Endothelial cell of umbilical vein (primary cell): ENCODE measurements at regions not wholly inside any gene's neighbourhood (a gene's known extent, or its start where the extent isn't known, plus 50 kb on each side); places are given as distances from the start of the nearest gene placed in this dataset.

Experiments
- EZH2 ChIP-seq: IDR thresholded peaks from 2 replicates; pipeline ENCODE4 v1.6.1; 2012; ENCODE audit warnings: borderline replicate concordance, low read depth, mild to moderate bottlenecking, moderate library complexity, low read length, inconsistent platforms; ENCODE audit not compliant: severe bottlenecking
- FOS ChIP-seq: IDR thresholded peaks from 2 replicates; pipeline ENCODE4 v1.6.1; 2011; ENCODE audit warnings: mild to moderate bottlenecking, low read length, moderate library complexity, borderline replicate concordance; ENCODE audit not compliant: insufficient read depth
- GATA2 ChIP-seq: IDR thresholded peaks from 2 replicates; pipeline ENCODE4 v1.7.0; 2011; ENCODE audit warnings: low read depth, mild to moderate bottlenecking, moderate library complexity, mixed read lengths, low read length; ENCODE audit not compliant: insufficient read length, insufficient read depth
- JUN ChIP-seq: IDR thresholded peaks from 2 replicates; pipeline ENCODE4 v1.6.1; 2011; ENCODE audit warnings: borderline replicate concordance, low read depth; ENCODE audit not compliant: insufficient read length, insufficient read depth
- MYC ChIP-seq: IDR thresholded peaks from one replicate; pipeline ENCODE4 v1.6.1; 2011; ENCODE audit warnings: mild to moderate bottlenecking, low read depth, low read length
- POLR2A ChIP-seq: IDR thresholded peaks from 2 replicates; pipeline ENCODE4 v1.6.1; 2012; ENCODE audit warnings: low read depth, mild to moderate bottlenecking, control low read depth, low read length
- POLR2AphosphoS5 ChIP-seq: IDR thresholded peaks from 2 replicates; pipeline ENCODE4 v1.6.1; 2012; ENCODE audit warnings: low read depth, mild to moderate bottlenecking, control low read depth, low read length, moderate library complexity; ENCODE audit not compliant: insufficient read depth
- TF ChIP-seq, protein P1 (sequence below), 2 donors: IDR thresholded peaks; 1 replicate in 1 of 2; 2 replicates in 1 of 2; pipeline ENCODE4 v1.5.1; 2011; ENCODE audit warnings: low read length in 2 of 2, mild to moderate bottlenecking in 2 of 2, moderate library complexity in 2 of 2, control low read depth in 1 of 2, inconsistent platforms in 1 of 2, low read depth in 1 of 2; ENCODE audit not compliant: insufficient read depth in 1 of 2; ENCODE audit errors: extremely low read depth in 1 of 2
- TF ChIP-seq, protein P2 (sequence below): IDR thresholded peaks from 2 replicates; pipeline ENCODE4 v1.6.1; 2011; ENCODE audit not compliant: insufficient read depth, insufficient read length

GRCh38 chr20:48146877-48147276 lies 361.6 kb upstream of the SULF2 start:
- TF ChIP-seq, protein P1, sequence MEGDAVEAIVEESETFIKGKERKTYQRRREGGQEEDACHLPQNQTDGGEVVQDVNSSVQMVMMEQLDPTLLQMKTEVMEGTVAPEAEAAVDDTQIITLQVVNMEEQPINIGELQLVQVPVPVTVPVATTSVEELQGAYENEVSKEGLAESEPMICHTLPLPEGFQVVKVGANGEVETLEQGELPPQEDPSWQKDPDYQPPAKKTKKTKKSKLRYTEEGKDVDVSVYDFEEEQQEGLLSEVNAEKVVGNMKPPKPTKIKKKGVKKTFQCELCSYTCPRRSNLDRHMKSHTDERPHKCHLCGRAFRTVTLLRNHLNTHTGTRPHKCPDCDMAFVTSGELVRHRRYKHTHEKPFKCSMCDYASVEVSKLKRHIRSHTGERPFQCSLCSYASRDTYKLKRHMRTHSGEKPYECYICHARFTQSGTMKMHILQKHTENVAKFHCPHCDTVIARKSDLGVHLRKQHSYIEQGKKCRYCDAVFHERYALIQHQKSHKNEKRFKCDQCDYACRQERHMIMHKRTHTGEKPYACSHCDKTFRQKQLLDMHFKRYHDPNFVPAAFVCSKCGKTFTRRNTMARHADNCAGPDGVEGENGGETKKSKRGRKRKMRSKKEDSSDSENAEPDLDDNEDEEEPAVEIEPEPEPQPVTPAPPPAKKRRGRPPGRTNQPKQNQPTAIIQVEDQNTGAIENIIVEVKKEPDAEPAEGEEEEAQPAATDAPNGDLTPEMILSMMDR (IDR thresholded peaks at IDR 0.05; ENCODE audit: extremely low read depth in 1 of 2, insufficient read depth in 1 of 2, low read depth in 1 of 2, low read length in 2 of 2) = no peak
- TF ChIP-seq GATA2 (no peak), EZH2 (no peak), POLR2AphosphoS5 (no peak), JUN (no peak), POLR2A (no peak), MYC (no peak), FOS (no peak)
- TF ChIP-seq, protein P2, sequence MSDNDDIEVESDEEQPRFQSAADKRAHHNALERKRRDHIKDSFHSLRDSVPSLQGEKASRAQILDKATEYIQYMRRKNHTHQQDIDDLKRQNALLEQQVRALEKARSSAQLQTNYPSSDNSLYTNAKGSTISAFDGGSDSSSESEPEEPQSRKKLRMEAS = no peak
